Nephron (organoid): ENCODE measurements at regions not wholly inside any gene's neighbourhood (a gene's known extent, or its start where the extent isn't known, plus 50 kb on each side); places are given as distances from the start of the nearest gene placed in this dataset.

Experiments used
- H3K27ac Mint-ChIP-seq, 3 experiments: 2 replicates each; pipeline ENCODE4 v1.8.0; 2020; ENCODE audit warnings: mixed read lengths in 3 of 3, mild to moderate bottlenecking in 2 of 3, moderate library complexity in 1 of 3
- H3K27me3 Mint-ChIP-seq: 2 replicates; pipeline ENCODE4 v1.8.0; 2021; ENCODE audit warnings: low read depth, mild to moderate bottlenecking, moderate library complexity, mixed read lengths
- H3K36me3 Mint-ChIP-seq: 2 replicates; pipeline ENCODE4 v1.8.0; 2020; ENCODE audit warnings: low read depth, mixed read lengths
- H3K4me1 Mint-ChIP-seq: 2 replicates; pipeline ENCODE4 v1.8.0; 2020; ENCODE audit warnings: mixed read lengths
- H3K4me3 Mint-ChIP-seq, 3 experiments: 2 replicates each; pipeline ENCODE4 v1.8.0; 2020; ENCODE audit warnings: mild to moderate bottlenecking in 3 of 3, mixed read lengths in 3 of 3, moderate library complexity in 2 of 3
- H3K9me3 Mint-ChIP-seq: 2 replicates; pipeline ENCODE4 v1.8.0; 2020; ENCODE audit warnings: mixed read lengths
- TF ChIP-seq, protein P1 (sequence below), 3 experiments: fragments of 200-600 bp; sonication (generic); IDR thresholded peaks; one replicate each; pipeline ENCODE4 v1.5.0; 2021; ENCODE audit warnings: antibody characterized with exemption in 3 of 3; ENCODE audit not compliant: unreplicated experiment in 3 of 3

- Mint-ChIP-seq H3K36me3 (no peaks in the 10 kb centered on the region), H3K4me1 (peaks cover 8% of the 10 kb centered on the region), H3K4me3 (no peak overlapping the region), H3K27ac (peak overlapping the region in 1 of 3 experiments; percentile 27), H3K27me3 (peaks cover 12% of the 10 kb centered on the region), H3K9me3 (no peaks in the 10 kb centered on the region)
- TF ChIP-seq, protein P1, sequence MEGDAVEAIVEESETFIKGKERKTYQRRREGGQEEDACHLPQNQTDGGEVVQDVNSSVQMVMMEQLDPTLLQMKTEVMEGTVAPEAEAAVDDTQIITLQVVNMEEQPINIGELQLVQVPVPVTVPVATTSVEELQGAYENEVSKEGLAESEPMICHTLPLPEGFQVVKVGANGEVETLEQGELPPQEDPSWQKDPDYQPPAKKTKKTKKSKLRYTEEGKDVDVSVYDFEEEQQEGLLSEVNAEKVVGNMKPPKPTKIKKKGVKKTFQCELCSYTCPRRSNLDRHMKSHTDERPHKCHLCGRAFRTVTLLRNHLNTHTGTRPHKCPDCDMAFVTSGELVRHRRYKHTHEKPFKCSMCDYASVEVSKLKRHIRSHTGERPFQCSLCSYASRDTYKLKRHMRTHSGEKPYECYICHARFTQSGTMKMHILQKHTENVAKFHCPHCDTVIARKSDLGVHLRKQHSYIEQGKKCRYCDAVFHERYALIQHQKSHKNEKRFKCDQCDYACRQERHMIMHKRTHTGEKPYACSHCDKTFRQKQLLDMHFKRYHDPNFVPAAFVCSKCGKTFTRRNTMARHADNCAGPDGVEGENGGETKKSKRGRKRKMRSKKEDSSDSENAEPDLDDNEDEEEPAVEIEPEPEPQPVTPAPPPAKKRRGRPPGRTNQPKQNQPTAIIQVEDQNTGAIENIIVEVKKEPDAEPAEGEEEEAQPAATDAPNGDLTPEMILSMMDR (IDR thresholded peaks at IDR 0.05; ENCODE audit: unreplicated experiment in 3 of 3), result no peak
Measured at GRCh38 chr14:94888121-94888520, 118.2 kb upstream of the GSC start.

- H3K4me1 Mint-ChIP-seq, result peaks cover 8% of the 10 kb centered on the region
- no peak overlapping the region for H3K27ac Mint-ChIP-seq
- TF ChIP-seq, protein P1 (IDR thresholded peaks at IDR 0.05; ENCODE audit: unreplicated experiment in 3 of 3), result no peak
- no peaks in the 10 kb centered on the region for H3K36me3 Mint-ChIP-seq
- no peak overlapping the region for H3K4me3 Mint-ChIP-seq
- H3K27me3 Mint-ChIP-seq, result peaks cover 12% of the 10 kb centered on the region
- H3K9me3 Mint-ChIP-seq, result no peaks in the 10 kb centered on the region
Measured at GRCh38 chr14:94887591-94887990, 117.7 kb upstream of the GSC start.

DNA sequence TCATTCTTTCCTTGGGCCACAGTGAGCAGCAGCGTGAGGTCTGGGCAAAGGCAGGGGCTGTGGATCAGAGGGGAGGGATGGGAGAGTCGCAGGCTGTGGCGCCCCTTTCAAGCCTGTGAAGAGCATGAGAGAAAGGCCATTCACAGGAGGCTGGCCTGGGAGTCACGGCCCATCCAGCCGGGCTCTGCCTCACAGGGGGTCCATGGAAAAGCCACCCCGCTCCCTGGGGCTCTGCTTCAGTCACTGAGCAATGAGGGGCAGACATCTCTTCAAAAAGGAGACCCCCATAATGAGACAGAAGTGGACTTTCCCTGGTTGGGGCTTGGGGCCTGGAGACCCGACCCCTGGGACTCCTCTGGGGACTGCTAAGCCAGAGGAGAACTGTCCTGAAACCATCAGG, 117.0 kb upstream of the GSC start:
- TF ChIP-seq, protein P1 (IDR thresholded peaks at IDR 0.05; ENCODE audit: unreplicated experiment in 3 of 3), result no peak
- Mint-ChIP-seq H3K4me1 (peaks cover 8% of the 10 kb centered on the region), H3K27ac (no peak overlapping the region), H3K9me3 (no peaks in the 10 kb centered on the region), H3K36me3 (no peaks in the 10 kb centered on the region), H3K27me3 (peaks cover 12% of the 10 kb centered on the region), H3K4me3 (no peak overlapping the region)

- peaks cover 10% of the 10 kb centered on the region for H3K4me1 Mint-ChIP-seq
- no peaks in the 10 kb centered on the region for H3K36me3 Mint-ChIP-seq
- H3K4me3 Mint-ChIP-seq, result no peak overlapping the region
- no peak overlapping the region for H3K27ac Mint-ChIP-seq
- H3K9me3 Mint-ChIP-seq, result no peaks in the 10 kb centered on the region
- TF ChIP-seq, protein P1 (IDR thresholded peaks at IDR 0.05; ENCODE audit: unreplicated experiment in 3 of 3), result no peak
- H3K27me3 Mint-ChIP-seq, result peaks cover 17% of the 10 kb centered on the region
Measured at GRCh38 chr14:94885481-94886155, 115.7 kb upstream of the GSC start.

- Mint-ChIP-seq H3K9me3 (no peaks in the 10 kb centered on the region), H3K27ac (peak overlapping the region in 2 of 3 experiments; percentile 39 to 86), H3K36me3 (no peaks in the 10 kb centered on the region), H3K4me1 (peaks cover 10% of the 10 kb centered on the region), H3K27me3 (peaks cover 17% of the 10 kb centered on the region), H3K4me3 (no peak overlapping the region)
- TF ChIP-seq, protein P1 (IDR thresholded peaks at IDR 0.05; ENCODE audit: unreplicated experiment in 3 of 3), result no peak
Measured at GRCh38 chr14:94884616-94885230, 114.8 kb upstream of the GSC start.

- TF ChIP-seq, protein P1 (IDR thresholded peaks at IDR 0.05; ENCODE audit: unreplicated experiment in 3 of 3), result no peak
Measured at GRCh38 chr14:94882401-94882800, 112.5 kb upstream of the GSC start.

More at GRCh38 chr14:94882401-94882800, 112.5 kb upstream of the GSC start:
- Mint-ChIP-seq H3K4me1 (peaks cover 11% of the 10 kb centered on the region), H3K36me3 (no peaks in the 10 kb centered on the region), H3K4me3 (no peak overlapping the region), H3K27me3 (peaks cover 15% of the 10 kb centered on the region), H3K9me3 (no peaks in the 10 kb centered on the region), H3K27ac (no peak overlapping the region)
